ENCODE measurements at regions not wholly inside any gene's neighbourhood (a gene's known extent, or its start where the extent isn't known, plus 50 kb on each side); places are given as distances from the start of the nearest gene placed in this dataset.

DNA sequence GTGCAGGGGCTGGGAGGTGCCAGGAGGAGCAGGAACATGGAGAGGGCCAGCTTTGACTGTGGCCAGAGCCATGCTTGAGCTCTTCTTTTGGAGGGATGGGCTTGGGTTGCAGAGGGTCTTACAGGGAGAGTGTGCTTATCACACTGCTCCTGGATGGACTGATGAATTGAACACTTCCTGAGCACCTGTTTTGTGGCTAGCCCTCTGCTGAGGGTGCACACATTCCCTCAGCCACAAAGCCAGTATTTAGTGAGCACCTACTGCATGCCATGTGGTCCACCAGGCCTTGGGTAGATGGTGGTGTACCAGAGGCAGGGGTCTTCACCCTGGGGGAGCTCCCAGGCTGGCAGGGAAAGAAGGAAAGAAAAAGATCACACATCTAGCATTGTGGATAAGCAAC, 118.9 kb downstream of the SLC25A47 start:
- H3K9ac ChIP-seq (ENCODE audit: insufficient read depth in 1 of 2, low read length in 2 of 2): no peak overlapping the region
- H3K27ac ChIP-seq (ENCODE audit: low read depth in 1 of 2, low read length in 1 of 2): no peak overlapping the region
- H3K27me3 ChIP-seq (ENCODE audit: control insufficient read depth in 3 of 3, insufficient read depth in 3 of 3, low read length in 2 of 3): no peaks in the 10 kb centered on the region
- H3K4me1 ChIP-seq (ENCODE audit: control insufficient read depth in 5 of 5, insufficient read depth in 5 of 5, low read length in 5 of 5): peaks cover 2 to 53% (median 17%) of the 10 kb centered on the region in 5 donors
- no peaks in the 10 kb centered on the region for H3K9me3 ChIP-seq (ENCODE audit: control insufficient read depth in 4 of 4, insufficient read depth in 3 of 4, low read length in 3 of 4)
- ATAC-seq (ENCODE audit: insufficient read depth, low FRiP score) (no peak), DNase-seq (no peak)
- TF ChIP-seq, protein P1, sequence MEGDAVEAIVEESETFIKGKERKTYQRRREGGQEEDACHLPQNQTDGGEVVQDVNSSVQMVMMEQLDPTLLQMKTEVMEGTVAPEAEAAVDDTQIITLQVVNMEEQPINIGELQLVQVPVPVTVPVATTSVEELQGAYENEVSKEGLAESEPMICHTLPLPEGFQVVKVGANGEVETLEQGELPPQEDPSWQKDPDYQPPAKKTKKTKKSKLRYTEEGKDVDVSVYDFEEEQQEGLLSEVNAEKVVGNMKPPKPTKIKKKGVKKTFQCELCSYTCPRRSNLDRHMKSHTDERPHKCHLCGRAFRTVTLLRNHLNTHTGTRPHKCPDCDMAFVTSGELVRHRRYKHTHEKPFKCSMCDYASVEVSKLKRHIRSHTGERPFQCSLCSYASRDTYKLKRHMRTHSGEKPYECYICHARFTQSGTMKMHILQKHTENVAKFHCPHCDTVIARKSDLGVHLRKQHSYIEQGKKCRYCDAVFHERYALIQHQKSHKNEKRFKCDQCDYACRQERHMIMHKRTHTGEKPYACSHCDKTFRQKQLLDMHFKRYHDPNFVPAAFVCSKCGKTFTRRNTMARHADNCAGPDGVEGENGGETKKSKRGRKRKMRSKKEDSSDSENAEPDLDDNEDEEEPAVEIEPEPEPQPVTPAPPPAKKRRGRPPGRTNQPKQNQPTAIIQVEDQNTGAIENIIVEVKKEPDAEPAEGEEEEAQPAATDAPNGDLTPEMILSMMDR (IDR thresholded peaks at IDR 0.05; ENCODE audit: control extremely low read depth, extremely low read depth): no peak
- peaks cover 0 to 2% (median 0%) of the 10 kb centered on the region in 4 donors for H3K36me3 ChIP-seq (ENCODE audit: control insufficient read depth in 4 of 4, insufficient read depth in 4 of 4, low read length in 4 of 4)
- H3K4me3 ChIP-seq: no peak overlapping the region

DNA sequence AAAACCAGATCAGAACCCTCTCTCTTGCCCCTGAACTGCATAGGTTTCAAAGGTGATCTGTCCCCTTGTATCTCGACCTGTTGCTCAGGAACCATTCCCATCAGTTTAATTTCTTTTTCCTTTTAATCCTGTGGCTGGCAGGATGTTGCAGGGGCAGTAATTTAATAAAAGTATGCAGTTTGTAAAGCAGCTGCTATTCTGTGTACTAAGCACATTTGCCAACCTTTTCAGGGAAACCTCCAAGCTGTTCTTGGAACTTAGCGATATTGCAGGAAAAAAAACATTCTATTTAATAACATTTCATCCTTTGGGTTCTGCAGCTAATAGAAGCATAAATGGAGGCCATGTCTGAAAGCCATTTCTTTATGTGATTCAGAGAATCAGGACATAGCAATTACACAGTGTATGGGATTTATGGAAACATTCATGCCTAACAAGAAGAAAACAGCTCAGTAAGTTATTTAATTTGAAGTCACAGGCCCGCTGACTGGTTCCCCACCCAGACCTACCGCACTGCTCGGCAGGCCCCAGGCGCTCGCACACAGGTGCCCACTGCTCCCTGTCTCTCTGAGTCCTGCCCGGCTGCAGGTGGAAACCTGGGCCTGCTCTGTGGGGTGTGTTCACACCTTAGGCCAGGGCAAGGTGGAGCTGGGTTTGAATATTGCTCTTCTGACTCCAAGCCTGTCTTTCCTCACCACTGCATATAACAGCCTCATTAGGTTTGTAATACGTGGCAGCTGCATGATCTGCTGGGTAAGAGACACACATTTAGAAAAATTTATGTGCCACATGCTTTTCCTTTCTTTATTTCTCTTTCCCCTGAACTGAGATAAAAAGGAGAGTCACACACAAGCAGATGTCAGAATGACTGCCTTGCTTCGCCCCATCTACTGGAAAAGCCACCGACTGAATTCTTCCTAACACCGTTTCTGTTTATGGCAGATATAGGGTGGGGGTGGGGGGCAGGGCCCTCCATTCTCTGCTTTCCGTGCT, 119.7 kb downstream of the SLC25A47 start:
- WGBS, 2 donors: 91 to 94% methylated on average over 13 of the region's 13 CpGs
- peaks cover 2 to 47% (median 17%) of the 10 kb centered on the region in 5 donors for H3K4me1 ChIP-seq (ENCODE audit: control insufficient read depth in 5 of 5, insufficient read depth in 5 of 5, low read length in 5 of 5)
- peak in 2 of 3 donors; percentile 67 to 76 for DNase-seq
- H3K9ac ChIP-seq (ENCODE audit: insufficient read depth in 1 of 2, low read length in 2 of 2): no peak overlapping the region
- H3K27me3 ChIP-seq (ENCODE audit: control insufficient read depth in 3 of 3, insufficient read depth in 3 of 3, low read length in 2 of 3): no peaks in the 10 kb centered on the region
- no peak for ATAC-seq (ENCODE audit: insufficient read depth, low FRiP score)
- TF ChIP-seq, protein P1 (IDR thresholded peaks at IDR 0.05; ENCODE audit: control extremely low read depth, extremely low read depth): no peak
- no peaks in the 10 kb centered on the region for H3K9me3 ChIP-seq (ENCODE audit: control insufficient read depth in 4 of 4, insufficient read depth in 3 of 4, low read length in 3 of 4)
- H3K36me3 ChIP-seq (ENCODE audit: control insufficient read depth in 4 of 4, insufficient read depth in 4 of 4, low read length in 4 of 4): peaks cover 0 to 2% (median 0%) of the 10 kb centered on the region in 4 donors
- H3K4me3 ChIP-seq: no peak overlapping the region
- no peak overlapping the region for H3K27ac ChIP-seq (ENCODE audit: low read depth in 1 of 2, low read length in 1 of 2)

DNA sequence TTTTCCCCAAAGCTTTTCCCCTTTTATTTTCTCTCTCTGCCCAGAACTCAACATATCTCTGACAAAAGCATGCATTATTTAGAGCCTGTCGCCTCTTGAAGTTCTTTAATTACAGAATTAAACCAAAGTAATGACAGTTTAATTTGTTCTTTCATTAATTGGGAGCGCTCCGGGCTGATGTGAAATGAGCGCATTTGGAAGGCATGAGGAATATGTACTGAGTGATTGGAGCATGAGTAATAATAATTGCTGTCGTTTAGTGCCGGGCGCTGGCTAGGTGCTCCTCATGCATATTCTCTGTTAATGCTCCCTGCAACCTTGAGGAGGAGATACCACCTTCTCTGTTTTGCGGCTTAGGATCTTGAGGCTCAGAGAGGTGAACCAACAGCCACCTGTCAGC, 120.5 kb downstream of the SLC25A47 start:
- Histone ChIP-seq H3K9me3 (ENCODE audit: control insufficient read depth in 4 of 4, insufficient read depth in 3 of 4, low read length in 3 of 4) (no peaks in the 10 kb centered on the region), H3K9ac (ENCODE audit: insufficient read depth in 1 of 2, low read length in 2 of 2) (no peak overlapping the region), H3K27ac (ENCODE audit: low read depth in 1 of 2, low read length in 1 of 2) (no peak overlapping the region), H3K4me1 (ENCODE audit: control insufficient read depth in 5 of 5, insufficient read depth in 5 of 5, low read length in 5 of 5) (peaks cover 2 to 40% (median 17%) of the 10 kb centered on the region in 5 donors), H3K27me3 (ENCODE audit: control insufficient read depth in 3 of 3, insufficient read depth in 3 of 3, low read length in 2 of 3) (no peaks in the 10 kb centered on the region), H3K4me3 (no peak overlapping the region), H3K36me3 (ENCODE audit: control insufficient read depth in 4 of 4, insufficient read depth in 4 of 4, low read length in 4 of 4) (peaks cover 0 to 2% (median 0%) of the 10 kb centered on the region in 4 donors)
- TF ChIP-seq, protein P1 (IDR thresholded peaks at IDR 0.05; ENCODE audit: control extremely low read depth, extremely low read depth): no peak
- no peak for DNase-seq
- 92 to 96% methylated on average over 8 of the region's 8 CpGs for WGBS, 2 donors
- no peak for ATAC-seq (ENCODE audit: insufficient read depth, low FRiP score)

All from lung (tissue), 11 donors.